Stomach (tissue), 4 donors: ENCODE measurements at regions not wholly inside any gene's neighbourhood (a gene's known extent, or its start where the extent isn't known, plus 50 kb on each side); places are given as distances from the start of the nearest gene placed in this dataset.

Experiments used
- EP300 ChIP-seq: sonication (generic); formaldehyde crosslinking; IDR thresholded peaks from one replicate; pipeline ENCODE4 v1.6.1; 2017; ENCODE audit warnings: antibody characterized with exemption
- POLR2AphosphoS5 ChIP-seq, 3 donors: sonication (generic); formaldehyde crosslinking; IDR thresholded peaks; one replicate each; pipeline ENCODE4 v1.6.1; 2016; ENCODE audit warnings: antibody characterized with exemption in 3 of 3
- TF ChIP-seq, protein P1 (sequence below), 7 experiments: fragments of 450-650 bp in 4 of 7; fragments of 200-600 bp in 3 of 7; sonication (generic) in 3 of 7; IDR thresholded peaks; one replicate each; pipeline ENCODE4 v1.5.1; 2016 to 2019; ENCODE audit warnings: antibody characterized with exemption in 7 of 7, control low read depth in 2 of 7, mild to moderate bottlenecking in 1 of 7

DNA sequence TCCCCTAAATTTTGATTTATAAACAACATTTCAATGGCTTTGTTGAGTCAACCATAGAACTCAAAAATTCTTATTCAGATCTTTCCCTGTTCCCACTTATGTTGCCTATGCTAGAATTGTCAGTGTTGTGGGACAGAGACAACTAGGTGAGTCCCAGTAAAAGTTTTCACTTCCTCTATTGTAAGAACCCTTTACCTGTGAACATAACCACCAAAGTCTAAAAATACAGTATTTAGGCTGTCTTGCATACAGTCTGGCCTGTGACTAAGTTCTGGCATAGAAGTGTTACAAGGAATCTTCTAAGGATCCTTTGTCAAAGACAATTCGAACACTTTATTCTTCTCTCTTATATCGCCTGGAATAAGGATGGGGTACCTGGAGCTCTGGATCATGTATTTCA lies 1047.9 kb upstream of the NCAM2 start:
- TF ChIP-seq, protein P1, sequence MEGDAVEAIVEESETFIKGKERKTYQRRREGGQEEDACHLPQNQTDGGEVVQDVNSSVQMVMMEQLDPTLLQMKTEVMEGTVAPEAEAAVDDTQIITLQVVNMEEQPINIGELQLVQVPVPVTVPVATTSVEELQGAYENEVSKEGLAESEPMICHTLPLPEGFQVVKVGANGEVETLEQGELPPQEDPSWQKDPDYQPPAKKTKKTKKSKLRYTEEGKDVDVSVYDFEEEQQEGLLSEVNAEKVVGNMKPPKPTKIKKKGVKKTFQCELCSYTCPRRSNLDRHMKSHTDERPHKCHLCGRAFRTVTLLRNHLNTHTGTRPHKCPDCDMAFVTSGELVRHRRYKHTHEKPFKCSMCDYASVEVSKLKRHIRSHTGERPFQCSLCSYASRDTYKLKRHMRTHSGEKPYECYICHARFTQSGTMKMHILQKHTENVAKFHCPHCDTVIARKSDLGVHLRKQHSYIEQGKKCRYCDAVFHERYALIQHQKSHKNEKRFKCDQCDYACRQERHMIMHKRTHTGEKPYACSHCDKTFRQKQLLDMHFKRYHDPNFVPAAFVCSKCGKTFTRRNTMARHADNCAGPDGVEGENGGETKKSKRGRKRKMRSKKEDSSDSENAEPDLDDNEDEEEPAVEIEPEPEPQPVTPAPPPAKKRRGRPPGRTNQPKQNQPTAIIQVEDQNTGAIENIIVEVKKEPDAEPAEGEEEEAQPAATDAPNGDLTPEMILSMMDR (IDR thresholded peaks at IDR 0.05): no peak
- no peak for TF ChIP-seq POLR2AphosphoS5 (IDR thresholded peaks at IDR 0.05)
- no peak for TF ChIP-seq EP300
